K562 (cell line): ENCODE measurements at regions not wholly inside any gene's neighbourhood (a gene's known extent, or its start where the extent isn't known, plus 50 kb on each side); places are given as distances from the start of the nearest gene placed in this dataset.

Experiments used
- ATAC-seq: fragments of 200-7000 bp; cut with Tn5 transposase; 3 replicates; pipeline ENCODE4 v1.9.1; 2020; ENCODE audit warnings: moderate library complexity
- BruUV-seq: library from RNA; stranded (reverse); fragments of 400-500 nt; replicated peaks from 2 replicates; lab custom pipeline; 2021; lab: Mats Ljungman, UMichigan
- CTCF ChIA-PET: fragments of 300-600 bp; formaldehyde crosslinking; extraction: SDS; loops from one replicate; lab custom pipeline; 2021; ENCODE audit warnings: low intra/inter-chr PET ratio; lab: Yijun Ruan, JAX
- POLR2A ChIA-PET: fragments of 300-600, 350-650 bp; sonication (Branson Sonifier 250); formaldehyde crosslinking; extraction: SDS; loops from one replicate; lab custom pipeline; 2021; ENCODE audit warnings: antibody characterized with exemption, inconsistent platforms; lab: Yijun Ruan, JAX
- DNase-seq, 4 experiments: peaks; one replicate each; pipeline versions ENCODE4 v3.0.0 to v3.0.0-alpha.2; 2011 to 2018; ENCODE audit warnings: low spot score in 3 of 4, mixed read lengths in 3 of 4; ENCODE audit errors: extremely low read depth in 1 of 4
- FAIRE-seq: peaks from 2 replicates; lab custom pipeline; 2011; peaks lifted over from hg19 to GRCh38; lab: Jason Lieb, UNC
- H2AFZ ChIP-seq: 2 replicates; pipeline ENCODE4 v1.6.0; 2011; ENCODE audit warnings: low read depth, low read length, control low read depth, inconsistent platforms
- H3K27ac ChIP-seq: fragments of 200-600 bp; 3 replicates; pipeline ENCODE4 v1.8.0; 2011; ENCODE audit warnings: low read depth, mild to moderate bottlenecking, control low read depth, inconsistent platforms, low read length, moderate library complexity, mixed read lengths; ENCODE audit errors: extremely low read depth
- H3K27me3 ChIP-seq, 2 experiments: fragments of 300-600 bp in 1 of 2; 2 replicates in 1 of 2; 3 replicates in 1 of 2; pipeline versions ENCODE4 v1.6.0 to v1.8.0; 2011; ENCODE audit warnings: inconsistent platforms in 2 of 2, low read length in 2 of 2, mild to moderate bottlenecking in 1 of 2, mixed read lengths in 1 of 2, moderate library complexity in 1 of 2; ENCODE audit not compliant: control insufficient read depth in 2 of 2, insufficient read depth in 2 of 2
- H3K36me3 ChIP-seq: fragments of 300-600 bp; 3 replicates; pipeline ENCODE4 v1.8.0; 2011; ENCODE audit warnings: mild to moderate bottlenecking, low read length, inconsistent platforms; ENCODE audit not compliant: control insufficient read depth, insufficient read depth
- H3K4me1 ChIP-seq, 2 experiments: fragments of 200-600 bp in 1 of 2; replicated peaks in 1 of 2; 2 replicates in 1 of 2; 3 replicates in 1 of 2; pipeline versions ENCODE4 v1.5.1 to v1.8.0; 2011; ENCODE audit warnings: inconsistent platforms in 2 of 2, low read length in 2 of 2, mild to moderate bottlenecking in 1 of 2, mixed read lengths in 1 of 2, moderate library complexity in 1 of 2; ENCODE audit not compliant: control insufficient read depth in 2 of 2, insufficient read depth in 2 of 2
- H3K4me2 ChIP-seq: 2 replicates; pipeline ENCODE4 v1.6.1; 2011; ENCODE audit warnings: low read length, control low read depth, inconsistent platforms, mixed read lengths; ENCODE audit not compliant: insufficient read depth
- H3K4me3 ChIP-seq: fragments of 200-600 bp; sonication (generic), shearing (Covaris generic); 2 replicates; pipeline ENCODE4 v1.5.1; 2016; ENCODE audit warnings: control low read depth, inconsistent platforms
- H3K79me2 ChIP-seq: fragments of 200-600 bp; 3 replicates; pipeline ENCODE4 v1.8.0; 2011; ENCODE audit warnings: low read length, inconsistent platforms; ENCODE audit not compliant: control insufficient read depth, insufficient read depth
- H3K9ac ChIP-seq, 2 experiments: 2 replicates each; pipeline versions ENCODE4 v1.6.0 to v1.6.1; 2011; ENCODE audit warnings: low read depth in 2 of 2, low read length in 2 of 2, control low read depth in 1 of 2, inconsistent platforms in 1 of 2, mild to moderate bottlenecking in 1 of 2, mixed read lengths in 1 of 2; ENCODE audit not compliant: insufficient read depth in 1 of 2
- H3K9me1 ChIP-seq: one replicate; pipeline ENCODE4 v1.6.0; 2011; ENCODE audit warnings: inconsistent platforms, mild to moderate bottlenecking, low read length, moderate library complexity; ENCODE audit not compliant: control insufficient read depth, insufficient read depth
- H3K9me3 ChIP-seq: replicated peaks from 2 replicates; pipeline ENCODE4 v1.5.1; 2011; ENCODE audit warnings: low read depth, low read length, inconsistent platforms; ENCODE audit not compliant: control insufficient read depth, insufficient read depth
- H4K20me1 ChIP-seq: replicated peaks from 2 replicates; pipeline ENCODE4 v1.6.1; 2011; ENCODE audit warnings: low read length, inconsistent platforms, mixed read lengths; ENCODE audit not compliant: control insufficient read depth, insufficient read depth
- IFI16 ChIP-seq: fragments of 250-450 bp; sonication (Bioruptor Pico); IDR thresholded peaks from 2 replicates; pipeline ENCODE4 v2.1.2; 2022; ENCODE audit warnings: mild to moderate bottlenecking, inconsistent platforms
- MED1 ChIP-seq: sonication (generic); formaldehyde crosslinking; IDR thresholded peaks from 2 replicates; pipeline ENCODE4 v1.8.1; 2023; ENCODE audit warnings: missing genetic modification reagents, borderline replicate concordance
- OTX1 ChIP-seq: fragments of 450-650 bp; formaldehyde crosslinking; IDR thresholded peaks from 2 replicates; pipeline ENCODE4 v1.4.0; 2022; ENCODE audit warnings: mild to moderate bottlenecking
- PHB2 ChIP-seq: fragments of 450-650 bp; IDR thresholded peaks from 2 replicates; pipeline ENCODE4 v1.6.1; 2017; ENCODE audit warnings: low read depth
- PTBP1 ChIP-seq: fragments of 200-400 bp; formaldehyde crosslinking; IDR thresholded peaks from 2 replicates; pipeline ENCODE4 v1.6.1; 2017; ENCODE audit warnings: low read depth, low read length
- PTTG1 ChIP-seq: fragments of 450-650 bp; IDR thresholded peaks from 2 replicates; pipeline ENCODE4 v1.6.1; 2016; ENCODE audit warnings: low read depth, mild to moderate bottlenecking, missing genetic modification characterization, missing compliant biosample characterization
- SETDB1 ChIP-seq: IDR thresholded peaks from one replicate; pipeline ENCODE4 v1.6.1; 2012; ENCODE audit warnings: low read length, control low read depth, inconsistent platforms
- TBP ChIP-seq: optimal IDR thresholded peaks from 2 replicates; pipeline ENCODE3; 2011; ENCODE audit warnings: low read depth, low read length, improper control_type of control experiment
- ZKSCAN8 ChIP-seq: fragments of 200-800 bp; sonication (Bioruptor generic); IDR thresholded peaks from 2 replicates; pipeline ENCODE4 v1.6.1; 2016; ENCODE audit warnings: missing genetic modification characterization, missing compliant biosample characterization
- ZNF232 ChIP-seq: sonication (generic); formaldehyde crosslinking; IDR thresholded peaks from 2 replicates; pipeline ENCODE4 v1.8.0; 2022; ENCODE audit warnings: mild to moderate bottlenecking, missing genetic modification reagents
- in situ Hi-C: fragments of 300-500 bp; cut with MboI; formaldehyde crosslinking; loops from 4 replicates; pipeline ENCODE4 v1.15.0; 2018; ENCODE audit warnings: inconsistent platforms, mixed read lengths
- intact Hi-C: fragments of 100-400 bp; cut with micrococcal nuclease; formaldehyde crosslinking; loops from 2 replicates; pipeline ENCODE4 v1.14.2; 2022
- TF ChIP-seq, protein P1 (sequence below): sonication (generic); formaldehyde crosslinking; IDR thresholded peaks from 2 replicates; pipeline ENCODE4 v1.8.0; 2023; ENCODE audit warnings: missing genetic modification reagents, mild to moderate bottlenecking, borderline replicate concordance
- TF ChIP-seq, protein P2 (sequence below): IDR thresholded peaks from 2 replicates; pipeline ENCODE4 v1.6.1; 2011; ENCODE audit warnings: borderline replicate concordance, low read depth, mild to moderate bottlenecking, moderate library complexity, low read length; ENCODE audit not compliant: insufficient read depth, poor library complexity, severe bottlenecking
- TF ChIP-seq, protein P3 (sequence below): fragments of 250-450 bp; sonication (Bioruptor Pico); IDR thresholded peaks from 2 replicates; pipeline ENCODE4 v1.5.0; 2021

DNA sequence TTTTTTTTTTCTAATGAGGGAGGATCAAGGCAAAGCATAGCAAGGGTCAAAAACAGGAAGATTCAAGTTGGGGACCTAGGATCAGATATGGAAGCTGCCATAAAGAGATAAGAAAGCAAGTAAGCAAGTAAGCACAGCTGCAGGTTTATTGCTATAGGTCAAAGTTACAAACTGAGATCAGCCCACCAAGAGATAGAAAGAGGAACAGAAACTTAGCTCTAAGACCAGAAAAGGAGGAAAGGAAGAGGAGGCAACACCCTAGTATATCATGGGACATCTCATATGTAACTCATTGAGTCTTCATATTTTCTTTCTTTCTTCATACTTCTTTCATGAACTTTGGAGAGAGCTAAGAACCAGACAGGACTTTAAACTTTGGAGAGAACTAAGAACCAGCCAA is 295.9 kb upstream of the CRIM1 start:
- H3K27ac ChIP-seq: no peak overlapping the region
- H3K4me1 ChIP-seq: no peaks in the 10 kb centered on the region
- no peaks in the 10 kb centered on the region for H3K9me1 ChIP-seq
- no peaks in the 10 kb centered on the region for H3K27me3 ChIP-seq
- no peak for ATAC-seq
- in situ Hi-C loops: no loop called here
- no peak overlapping the region for H2AFZ ChIP-seq
- ChIA-PET POLR2A (interaction anchor here (0.7 kb wide), 1 partner anchor 21 kb away, joined by 3 read pairs; no protein-coding TSS in a partner anchor), CTCF (interaction anchor here (0.6 kb wide), 1 partner anchor 71 kb away, joined by 3 read pairs; no protein-coding TSS in a partner anchor)
- H3K4me3 ChIP-seq: no peak overlapping the region
- no peaks in the 10 kb centered on the region for H3K36me3 ChIP-seq
- intact Hi-C loops: no loop called here
- BruUV-seq: no TSS peak
- H3K9ac ChIP-seq: no peak overlapping the region
- H3K9me3 ChIP-seq: no peaks in the 10 kb centered on the region
- DNase-seq: no peak
- H4K20me1 ChIP-seq: no peaks in the 10 kb centered on the region
- H3K4me2 ChIP-seq: no peak overlapping the region
- TF ChIP-seq ZNF232 (CRISPR knock-in tag) (no peak), MED1 (CRISPR knock-in tag) (no peak), TBP (no peak), PTTG1 (tag) (no peak), ZKSCAN8 (CRISPR knock-in tag) (no peak), OTX1 (CRISPR knock-in tag) (no peak), PTBP1 (no peak), SETDB1 (no peak), IFI16 (CRISPR knock-in tag) (no peak), PHB2 (no peak)
- TF ChIP-seq, protein P1, sequence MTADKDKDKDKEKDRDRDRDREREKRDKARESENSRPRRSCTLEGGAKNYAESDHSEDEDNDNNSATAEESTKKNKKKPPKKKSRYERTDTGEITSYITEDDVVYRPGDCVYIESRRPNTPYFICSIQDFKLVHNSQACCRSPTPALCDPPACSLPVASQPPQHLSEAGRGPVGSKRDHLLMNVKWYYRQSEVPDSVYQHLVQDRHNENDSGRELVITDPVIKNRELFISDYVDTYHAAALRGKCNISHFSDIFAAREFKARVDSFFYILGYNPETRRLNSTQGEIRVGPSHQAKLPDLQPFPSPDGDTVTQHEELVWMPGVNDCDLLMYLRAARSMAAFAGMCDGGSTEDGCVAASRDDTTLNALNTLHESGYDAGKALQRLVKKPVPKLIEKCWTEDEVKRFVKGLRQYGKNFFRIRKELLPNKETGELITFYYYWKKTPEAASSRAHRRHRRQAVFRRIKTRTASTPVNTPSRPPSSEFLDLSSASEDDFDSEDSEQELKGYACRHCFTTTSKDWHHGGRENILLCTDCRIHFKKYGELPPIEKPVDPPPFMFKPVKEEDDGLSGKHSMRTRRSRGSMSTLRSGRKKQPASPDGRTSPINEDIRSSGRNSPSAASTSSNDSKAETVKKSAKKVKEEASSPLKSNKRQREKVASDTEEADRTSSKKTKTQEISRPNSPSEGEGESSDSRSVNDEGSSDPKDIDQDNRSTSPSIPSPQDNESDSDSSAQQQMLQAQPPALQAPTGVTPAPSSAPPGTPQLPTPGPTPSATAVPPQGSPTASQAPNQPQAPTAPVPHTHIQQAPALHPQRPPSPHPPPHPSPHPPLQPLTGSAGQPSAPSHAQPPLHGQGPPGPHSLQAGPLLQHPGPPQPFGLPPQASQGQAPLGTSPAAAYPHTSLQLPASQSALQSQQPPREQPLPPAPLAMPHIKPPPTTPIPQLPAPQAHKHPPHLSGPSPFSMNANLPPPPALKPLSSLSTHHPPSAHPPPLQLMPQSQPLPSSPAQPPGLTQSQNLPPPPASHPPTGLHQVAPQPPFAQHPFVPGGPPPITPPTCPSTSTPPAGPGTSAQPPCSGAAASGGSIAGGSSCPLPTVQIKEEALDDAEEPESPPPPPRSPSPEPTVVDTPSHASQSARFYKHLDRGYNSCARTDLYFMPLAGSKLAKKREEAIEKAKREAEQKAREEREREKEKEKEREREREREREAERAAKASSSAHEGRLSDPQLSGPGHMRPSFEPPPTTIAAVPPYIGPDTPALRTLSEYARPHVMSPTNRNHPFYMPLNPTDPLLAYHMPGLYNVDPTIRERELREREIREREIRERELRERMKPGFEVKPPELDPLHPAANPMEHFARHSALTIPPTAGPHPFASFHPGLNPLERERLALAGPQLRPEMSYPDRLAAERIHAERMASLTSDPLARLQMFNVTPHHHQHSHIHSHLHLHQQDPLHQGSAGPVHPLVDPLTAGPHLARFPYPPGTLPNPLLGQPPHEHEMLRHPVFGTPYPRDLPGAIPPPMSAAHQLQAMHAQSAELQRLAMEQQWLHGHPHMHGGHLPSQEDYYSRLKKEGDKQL (CRISPR knock-in tag): no peak
- TF ChIP-seq, protein P2, sequence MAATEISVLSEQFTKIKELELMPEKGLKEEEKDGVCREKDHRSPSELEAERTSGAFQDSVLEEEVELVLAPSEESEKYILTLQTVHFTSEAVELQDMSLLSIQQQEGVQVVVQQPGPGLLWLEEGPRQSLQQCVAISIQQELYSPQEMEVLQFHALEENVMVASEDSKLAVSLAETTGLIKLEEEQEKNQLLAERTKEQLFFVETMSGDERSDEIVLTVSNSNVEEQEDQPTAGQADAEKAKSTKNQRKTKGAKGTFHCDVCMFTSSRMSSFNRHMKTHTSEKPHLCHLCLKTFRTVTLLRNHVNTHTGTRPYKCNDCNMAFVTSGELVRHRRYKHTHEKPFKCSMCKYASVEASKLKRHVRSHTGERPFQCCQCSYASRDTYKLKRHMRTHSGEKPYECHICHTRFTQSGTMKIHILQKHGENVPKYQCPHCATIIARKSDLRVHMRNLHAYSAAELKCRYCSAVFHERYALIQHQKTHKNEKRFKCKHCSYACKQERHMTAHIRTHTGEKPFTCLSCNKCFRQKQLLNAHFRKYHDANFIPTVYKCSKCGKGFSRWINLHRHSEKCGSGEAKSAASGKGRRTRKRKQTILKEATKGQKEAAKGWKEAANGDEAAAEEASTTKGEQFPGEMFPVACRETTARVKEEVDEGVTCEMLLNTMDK: no peak
- TF ChIP-seq, protein P3, sequence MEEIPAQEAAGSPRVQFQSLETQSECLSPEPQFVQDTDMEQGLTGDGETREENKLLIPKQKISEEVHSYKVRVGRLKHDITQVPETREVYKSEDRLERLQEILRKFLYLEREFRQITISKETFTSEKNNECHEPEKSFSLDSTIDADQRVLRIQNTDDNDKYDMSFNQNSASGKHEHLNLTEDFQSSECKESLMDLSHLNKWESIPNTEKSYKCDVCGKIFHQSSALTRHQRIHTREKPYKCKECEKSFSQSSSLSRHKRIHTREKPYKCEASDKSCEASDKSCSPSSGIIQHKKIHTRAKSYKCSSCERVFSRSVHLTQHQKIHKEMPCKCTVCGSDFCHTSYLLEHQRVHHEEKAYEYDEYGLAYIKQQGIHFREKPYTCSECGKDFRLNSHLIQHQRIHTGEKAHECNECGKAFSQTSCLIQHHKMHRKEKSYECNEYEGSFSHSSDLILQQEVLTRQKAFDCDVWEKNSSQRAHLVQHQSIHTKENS: no peak
- TF ChIP-seq, all 486 proteins: peak for 0
- no peaks in the 10 kb centered on the region for H3K79me2 ChIP-seq
- no peak for FAIRE-seq
